GM19455 (cell line): ENCODE measurements at regions not wholly inside any gene's neighbourhood (a gene's known extent, or its start where the extent isn't known, plus 50 kb on each side); places are given as distances from the start of the nearest gene placed in this dataset.

Experiments used
- ATAC-seq: cut with Tn5 transposase; IDR thresholded peaks from one replicate; pipeline ENCODE4 v1.9.1; 2021; ENCODE audit not compliant: unreplicated experiment

GRCh38 chr3:159853506-159853864, 135.2 kb upstream of the IL12A start:
- ATAC-seq, result no peak

- ATAC-seq, result no peak
Observed at GRCh38 chr3:159854500-159855124, 134.0 kb upstream of the IL12A start.

GRCh38 chr3:159855599-159856346, 132.9 kb upstream of the IL12A start:
- ATAC-seq, result no peak

GRCh38 chr3:159856590-159857104, 132.0 kb upstream of the IL12A start:
- no peak for ATAC-seq

GRCh38 chr3:159857840-159858239, 130.8 kb upstream of the IL12A start:
- no peak for ATAC-seq

- ATAC-seq, result no peak
Observed at GRCh38 chr3:159858650-159859049, 130.0 kb upstream of the IL12A start.

- ATAC-seq, result no peak
Observed at GRCh38 chr3:159859424-159859823, 129.2 kb upstream of the IL12A start.

- ATAC-seq, result no peak
Observed at GRCh38 chr3:159859836-159860235, 128.8 kb upstream of the IL12A start.

- ATAC-seq, result no peak
Observed at GRCh38 chr3:159860269-159861116, 128.1 kb upstream of the IL12A start.

GRCh38 chr3:159861369-159861987, 127.2 kb upstream of the IL12A start:
- peak; percentile 60 for ATAC-seq

GRCh38 chr3:159865041-159865579, 123.5 kb upstream of the IL12A start:
- ATAC-seq, result no peak

- no peak for ATAC-seq
Observed at GRCh38 chr3:159866201-159866746, 122.4 kb upstream of the IL12A start.

- no peak for ATAC-seq
Observed at GRCh38 chr3:159867372-159867771, 121.3 kb upstream of the IL12A start.

- ATAC-seq, result no peak
Observed at GRCh38 chr3:159870723-159871122, 117.9 kb upstream of the IL12A start.

- no peak for ATAC-seq
Observed at GRCh38 chr3:159872374-159873109, 116.1 kb upstream of the IL12A start.

- ATAC-seq, result no peak
Observed at GRCh38 chr3:159875116-159875515, 113.5 kb upstream of the IL12A start.

- ATAC-seq, result no peak
Observed at GRCh38 chr3:159877924-159878323, 110.7 kb upstream of the IL12A start.

- ATAC-seq, result no peak
Observed at GRCh38 chr3:159879146-159879545, 109.5 kb upstream of the IL12A start.

- no peak for ATAC-seq
Observed at GRCh38 chr3:159879598-159879997, 109.0 kb upstream of the IL12A start.

- no peak for ATAC-seq
Observed at GRCh38 chr3:159881208-159881607, 107.4 kb upstream of the IL12A start.
